Endothelial cell of umbilical vein (primary cell): ENCODE measurements at regions not wholly inside any gene's neighbourhood (a gene's known extent, or its start where the extent isn't known, plus 50 kb on each side); places are given as distances from the start of the nearest gene placed in this dataset.

ENCODE experiments used
- BruUV-seq: library from RNA; stranded (reverse); fragments of 400-500 nt; replicated peaks from 2 replicates; lab custom pipeline; 2021; lab: Mats Ljungman, UMichigan
- CTCF ChIA-PET: fragments of 300-600, 350-600 bp; sonication (Branson Sonifier 250); formaldehyde crosslinking; loops from one replicate; lab custom pipeline; 2021; ENCODE audit warnings: antibody characterized with exemption, inconsistent platforms; lab: Charles Lee
- POLR2A ChIA-PET: fragments of 300-600, 350-600 bp; sonication (Branson Sonifier 250); formaldehyde crosslinking; loops from one replicate; lab custom pipeline; 2021; ENCODE audit warnings: antibody characterized with exemption, inconsistent platforms; lab: Charles Lee
- DNase-seq: peaks from one replicate; pipeline ENCODE4 v3.0.0-alpha.2; 2011; ENCODE audit warnings: low read depth, low spot score
- FAIRE-seq: peaks from 2 replicates; lab custom pipeline; 2011; peaks lifted over from hg19 to GRCh38; lab: Jason Lieb, UNC
- H2AFZ ChIP-seq: 2 replicates; pipeline ENCODE4 v1.6.0; 2012; ENCODE audit warnings: low read depth, low read length, control low read depth, inconsistent platforms
- H3K27ac ChIP-seq: 2 replicates; pipeline ENCODE4 v1.5.1; 2011; ENCODE audit warnings: low read depth, mild to moderate bottlenecking, control low read depth, low read length, moderate library complexity; ENCODE audit not compliant: insufficient read depth
- H3K27me3 ChIP-seq, 2 experiments: 2 replicates each; pipeline versions ENCODE4 v1.6.0 to v1.6.1; 2011; ENCODE audit warnings: low read length in 2 of 2, mixed read lengths in 1 of 2; ENCODE audit not compliant: control insufficient read depth in 2 of 2, insufficient read depth in 2 of 2
- H3K36me3 ChIP-seq, 2 experiments: 2 replicates in 1 of 2; 3 replicates in 1 of 2; pipeline ENCODE4 v1.5.1; 2011; ENCODE audit warnings: low read length in 2 of 2, mild to moderate bottlenecking in 1 of 2, moderate library complexity in 1 of 2; ENCODE audit not compliant: control insufficient read depth in 2 of 2, insufficient read depth in 2 of 2; ENCODE audit errors: extremely low read depth in 1 of 2
- H3K4me1 ChIP-seq: 3 replicates; pipeline ENCODE4 v1.5.1; 2011; ENCODE audit warnings: mild to moderate bottlenecking, low read length; ENCODE audit not compliant: control insufficient read depth, insufficient read depth; ENCODE audit errors: extremely low read depth
- H3K4me2 ChIP-seq: 2 replicates; pipeline ENCODE4 v1.6.1; 2011; ENCODE audit warnings: low read length, control low read depth, mixed read lengths; ENCODE audit not compliant: insufficient read depth
- H3K4me3 ChIP-seq, 3 experiments: fragments of 200-600 bp in 1 of 3; sonication (generic), shearing (Covaris generic) in 1 of 3; replicated peaks in 1 of 3; 2 replicates each; pipeline ENCODE4 v1.5.1; 2011 to 2016; ENCODE audit warnings: control low read depth in 3 of 3, low read length in 3 of 3, mild to moderate bottlenecking in 2 of 3, inconsistent platforms in 1 of 3, low read depth in 1 of 3, moderate library complexity in 1 of 3; ENCODE audit not compliant: insufficient read depth in 1 of 3
- H3K79me2 ChIP-seq: 2 replicates; pipeline ENCODE4 v1.6.0; 2012; ENCODE audit warnings: low read length, inconsistent platforms; ENCODE audit not compliant: control insufficient read depth, insufficient read depth
- H3K9ac ChIP-seq: replicated peaks from 2 replicates; pipeline ENCODE3; 2011; ENCODE audit warnings: low read length, control low read depth; ENCODE audit not compliant: insufficient read depth; ENCODE audit errors: extremely low read depth
- H3K9me1 ChIP-seq: replicated peaks from 3 replicates; pipeline ENCODE4 v1.6.0; 2011; ENCODE audit warnings: mild to moderate bottlenecking, low read length; ENCODE audit not compliant: control insufficient read depth, insufficient read depth; ENCODE audit errors: extremely low read depth
- H3K9me3 ChIP-seq: replicated peaks from 2 replicates; pipeline ENCODE4 v1.5.1; 2012; ENCODE audit warnings: low read length, inconsistent platforms; ENCODE audit not compliant: control insufficient read depth, insufficient read depth
- H4K20me1 ChIP-seq: replicated peaks from 2 replicates; pipeline ENCODE3; 2011; ENCODE audit warnings: mild to moderate bottlenecking, low read length; ENCODE audit not compliant: control insufficient read depth, insufficient read depth; ENCODE audit errors: extremely low read depth
- EZH2 ChIP-seq: IDR thresholded peaks from 2 replicates; pipeline ENCODE4 v1.6.1; 2012; ENCODE audit warnings: borderline replicate concordance, low read depth, mild to moderate bottlenecking, moderate library complexity, low read length, inconsistent platforms; ENCODE audit not compliant: severe bottlenecking
- FOS ChIP-seq: IDR thresholded peaks from 2 replicates; pipeline ENCODE4 v1.6.1; 2011; ENCODE audit warnings: mild to moderate bottlenecking, low read length, moderate library complexity, borderline replicate concordance; ENCODE audit not compliant: insufficient read depth
- GATA2 ChIP-seq: IDR thresholded peaks from 2 replicates; pipeline ENCODE4 v1.7.0; 2011; ENCODE audit warnings: low read depth, mild to moderate bottlenecking, moderate library complexity, mixed read lengths, low read length; ENCODE audit not compliant: insufficient read length, insufficient read depth
- JUN ChIP-seq: IDR thresholded peaks from 2 replicates; pipeline ENCODE4 v1.6.1; 2011; ENCODE audit warnings: borderline replicate concordance, low read depth; ENCODE audit not compliant: insufficient read length, insufficient read depth
- MYC ChIP-seq: IDR thresholded peaks from one replicate; pipeline ENCODE4 v1.6.1; 2011; ENCODE audit warnings: mild to moderate bottlenecking, low read depth, low read length
- POLR2A ChIP-seq: IDR thresholded peaks from 2 replicates; pipeline ENCODE4 v1.6.1; 2012; ENCODE audit warnings: low read depth, mild to moderate bottlenecking, control low read depth, low read length
- POLR2AphosphoS5 ChIP-seq: IDR thresholded peaks from 2 replicates; pipeline ENCODE4 v1.6.1; 2012; ENCODE audit warnings: low read depth, mild to moderate bottlenecking, control low read depth, low read length, moderate library complexity; ENCODE audit not compliant: insufficient read depth
- dilution Hi-C: fragments of 300-500 bp; cut with MboI; formaldehyde crosslinking; loops from one replicate; pipeline ENCODE4 v1.15.0; 2019; ENCODE audit warnings: low sequenced_read_pairs; ENCODE audit not compliant: extremely low pct_ligation_motif_present
- intact Hi-C: fragments of 100-400 bp; cut with micrococcal nuclease; formaldehyde crosslinking; loops from one replicate; pipeline ENCODE4 v1.10.0; 2022
- TF ChIP-seq, protein P1 (sequence below), 2 donors: IDR thresholded peaks; 1 replicate in 1 of 2; 2 replicates in 1 of 2; pipeline ENCODE4 v1.5.1; 2011; ENCODE audit warnings: low read length in 2 of 2, mild to moderate bottlenecking in 2 of 2, moderate library complexity in 2 of 2, control low read depth in 1 of 2, inconsistent platforms in 1 of 2, low read depth in 1 of 2; ENCODE audit not compliant: insufficient read depth in 1 of 2; ENCODE audit errors: extremely low read depth in 1 of 2
- TF ChIP-seq, protein P2 (sequence below): IDR thresholded peaks from 2 replicates; pipeline ENCODE4 v1.6.1; 2011; ENCODE audit not compliant: insufficient read depth, insufficient read length

DNA sequence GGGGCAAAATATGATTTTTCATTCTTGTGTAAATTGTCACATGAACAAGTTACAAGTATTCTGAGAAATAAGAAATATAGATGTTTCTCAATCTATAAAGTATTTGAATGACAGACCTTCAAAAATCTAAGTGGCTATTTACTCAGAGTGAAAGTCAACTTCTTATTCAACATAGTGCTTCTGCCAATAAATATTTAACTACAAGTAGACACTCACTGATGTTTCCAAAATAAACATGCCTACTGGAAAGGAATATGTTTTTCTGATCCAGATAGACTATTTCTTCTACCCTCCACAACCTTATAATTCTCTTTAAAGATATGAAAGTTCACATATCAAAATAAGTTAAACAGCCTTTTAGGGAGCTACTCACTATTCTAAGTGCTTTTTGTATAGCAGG, 296.3 kb downstream of the DSC3 start:
- ChIA-PET CTCF (no interaction called here), POLR2A (no interaction called here)
- no peak for TF ChIP-seq POLR2A
- no peak for TF ChIP-seq MYC
- no peak for TF ChIP-seq POLR2AphosphoS5
- TF ChIP-seq, protein P1, sequence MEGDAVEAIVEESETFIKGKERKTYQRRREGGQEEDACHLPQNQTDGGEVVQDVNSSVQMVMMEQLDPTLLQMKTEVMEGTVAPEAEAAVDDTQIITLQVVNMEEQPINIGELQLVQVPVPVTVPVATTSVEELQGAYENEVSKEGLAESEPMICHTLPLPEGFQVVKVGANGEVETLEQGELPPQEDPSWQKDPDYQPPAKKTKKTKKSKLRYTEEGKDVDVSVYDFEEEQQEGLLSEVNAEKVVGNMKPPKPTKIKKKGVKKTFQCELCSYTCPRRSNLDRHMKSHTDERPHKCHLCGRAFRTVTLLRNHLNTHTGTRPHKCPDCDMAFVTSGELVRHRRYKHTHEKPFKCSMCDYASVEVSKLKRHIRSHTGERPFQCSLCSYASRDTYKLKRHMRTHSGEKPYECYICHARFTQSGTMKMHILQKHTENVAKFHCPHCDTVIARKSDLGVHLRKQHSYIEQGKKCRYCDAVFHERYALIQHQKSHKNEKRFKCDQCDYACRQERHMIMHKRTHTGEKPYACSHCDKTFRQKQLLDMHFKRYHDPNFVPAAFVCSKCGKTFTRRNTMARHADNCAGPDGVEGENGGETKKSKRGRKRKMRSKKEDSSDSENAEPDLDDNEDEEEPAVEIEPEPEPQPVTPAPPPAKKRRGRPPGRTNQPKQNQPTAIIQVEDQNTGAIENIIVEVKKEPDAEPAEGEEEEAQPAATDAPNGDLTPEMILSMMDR (IDR thresholded peaks at IDR 0.05; ENCODE audit: extremely low read depth in 1 of 2, insufficient read depth in 1 of 2, low read depth in 1 of 2, low read length in 2 of 2), result no peak
- TF ChIP-seq, protein P2, sequence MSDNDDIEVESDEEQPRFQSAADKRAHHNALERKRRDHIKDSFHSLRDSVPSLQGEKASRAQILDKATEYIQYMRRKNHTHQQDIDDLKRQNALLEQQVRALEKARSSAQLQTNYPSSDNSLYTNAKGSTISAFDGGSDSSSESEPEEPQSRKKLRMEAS, result no peak
- no peak for TF ChIP-seq FOS
- TF ChIP-seq JUN, result no peak
- no peak for TF ChIP-seq GATA2
- no peak for TF ChIP-seq EZH2
- Histone ChIP-seq H3K79me2 (no peaks in the 10 kb centered on the region), H3K4me2 (no peak overlapping the region), H3K9me1 (no peaks in the 10 kb centered on the region), H3K36me3 (no peaks in the 10 kb centered on the region), H3K4me3 (no peak overlapping the region), H3K9me3 (no peaks in the 10 kb centered on the region), H4K20me1 (no peaks in the 10 kb centered on the region), H2AFZ (no peak overlapping the region), H3K27ac (no peak overlapping the region), H3K4me1 (no peaks in the 10 kb centered on the region), H3K9ac (no peak overlapping the region), H3K27me3 (no peaks in the 10 kb centered on the region)
- FAIRE-seq, result no peak
- dilution Hi-C loops (no loop called here), intact Hi-C loops (no loop called here)
- no peak for DNase-seq
- no TSS peak for BruUV-seq
